ENCODE measurements at regions not wholly inside any gene's neighbourhood (a gene's known extent, or its start where the extent isn't known, plus 50 kb on each side); places are given as distances from the start of the nearest gene placed in this dataset.

- no peak overlapping the region for H3K4me3 Mint-ChIP-seq
- Histone ChIP-seq H3K36me3 (no peaks in the 10 kb centered on the region), H3K4me1 (no peaks in the 10 kb centered on the region), H3K79me2 (ENCODE audit: low read depth) (no peaks in the 10 kb centered on the region), H3K4me3 (no peak overlapping the region), H3K27me3 (no peaks in the 10 kb centered on the region), H3K27ac (no peak overlapping the region), H3K4me2 (no peak overlapping the region), H4K20me1 (ENCODE audit: low read depth) (no peaks in the 10 kb centered on the region), H3K9me3 (ENCODE audit: low read depth) (no peaks in the 10 kb centered on the region), H3F3A (ENCODE audit: low read depth) (no peaks in the 10 kb centered on the region), H3K9ac (no peak overlapping the region), H2AFZ (replicated peaks) (no peak overlapping the region)
- peaks cover 2% of the 10 kb centered on the region for H3K9me3 Mint-ChIP-seq
- DNase-seq (ENCODE audit: low spot score) = no peak
- H3K27me3 Mint-ChIP-seq (ENCODE audit: insufficient read depth, low read depth) = peaks cover 3% of the 10 kb centered on the region
- no peak overlapping the region for H3K27ac Mint-ChIP-seq
- H3K36me3 Mint-ChIP-seq = no peaks in the 10 kb centered on the region
- H3K4me1 Mint-ChIP-seq = no peaks in the 10 kb centered on the region
- TF ChIP-seq EZH2phosphoT487 (IDR thresholded peaks at IDR 0.05) (no peak), EZH2 (IDR thresholded peaks at IDR 0.05) (no peak)
- TF ChIP-seq, protein P1, sequence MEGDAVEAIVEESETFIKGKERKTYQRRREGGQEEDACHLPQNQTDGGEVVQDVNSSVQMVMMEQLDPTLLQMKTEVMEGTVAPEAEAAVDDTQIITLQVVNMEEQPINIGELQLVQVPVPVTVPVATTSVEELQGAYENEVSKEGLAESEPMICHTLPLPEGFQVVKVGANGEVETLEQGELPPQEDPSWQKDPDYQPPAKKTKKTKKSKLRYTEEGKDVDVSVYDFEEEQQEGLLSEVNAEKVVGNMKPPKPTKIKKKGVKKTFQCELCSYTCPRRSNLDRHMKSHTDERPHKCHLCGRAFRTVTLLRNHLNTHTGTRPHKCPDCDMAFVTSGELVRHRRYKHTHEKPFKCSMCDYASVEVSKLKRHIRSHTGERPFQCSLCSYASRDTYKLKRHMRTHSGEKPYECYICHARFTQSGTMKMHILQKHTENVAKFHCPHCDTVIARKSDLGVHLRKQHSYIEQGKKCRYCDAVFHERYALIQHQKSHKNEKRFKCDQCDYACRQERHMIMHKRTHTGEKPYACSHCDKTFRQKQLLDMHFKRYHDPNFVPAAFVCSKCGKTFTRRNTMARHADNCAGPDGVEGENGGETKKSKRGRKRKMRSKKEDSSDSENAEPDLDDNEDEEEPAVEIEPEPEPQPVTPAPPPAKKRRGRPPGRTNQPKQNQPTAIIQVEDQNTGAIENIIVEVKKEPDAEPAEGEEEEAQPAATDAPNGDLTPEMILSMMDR (IDR thresholded peaks at IDR 0.05) = no peak
Measured at GRCh38 chr20:60764328-60764727, 487.7 kb upstream of the CDH4 start.

DNA sequence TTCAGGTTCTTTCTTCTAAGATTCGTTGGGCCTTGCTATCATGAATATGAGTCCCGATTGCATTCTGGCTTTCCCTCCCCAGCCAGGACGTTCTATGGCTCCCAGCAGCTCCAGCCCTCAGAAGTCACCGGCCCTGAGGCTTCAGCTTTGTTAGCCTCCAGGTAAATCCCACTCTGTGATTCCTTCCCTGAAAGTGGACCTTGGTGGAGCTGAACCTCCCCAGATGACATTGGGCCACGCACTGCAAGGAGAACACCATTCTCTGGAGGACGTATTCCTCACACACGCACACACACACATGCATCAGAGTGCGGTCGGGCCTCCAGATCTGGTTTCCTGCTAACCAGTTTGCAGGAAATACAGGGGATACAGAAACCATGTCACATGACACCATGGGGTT lies 487.3 kb upstream of the CDH4 start:
- no peak overlapping the region for H3K4me3 ChIP-seq
- Mint-ChIP-seq H3K4me3 (no peak overlapping the region), H3K4me1 (no peaks in the 10 kb centered on the region), H3K36me3 (peaks cover 2% of the 10 kb centered on the region), H3K27ac (no peak overlapping the region), H3K27me3 (ENCODE audit: insufficient read depth, low read depth) (peaks cover 3% of the 10 kb centered on the region), H3K9me3 (peaks cover 6% of the 10 kb centered on the region)
- H3K4me1 ChIP-seq = no peaks in the 10 kb centered on the region
- H3K79me2 ChIP-seq (ENCODE audit: low read depth) = no peaks in the 10 kb centered on the region
- no peak for TF ChIP-seq EZH2 (IDR thresholded peaks at IDR 0.05)
- TF ChIP-seq, protein P1 (IDR thresholded peaks at IDR 0.05) = no peak
- no peak for TF ChIP-seq EZH2phosphoT487 (IDR thresholded peaks at IDR 0.05)
- H3K27me3 ChIP-seq = no peaks in the 10 kb centered on the region
- no peak overlapping the region for H2AFZ ChIP-seq (replicated peaks)
- DNase-seq (ENCODE audit: low spot score) = no peak
- no peak overlapping the region for H3K27ac ChIP-seq
- H3K4me2 ChIP-seq = no peak overlapping the region
- H4K20me1 ChIP-seq (ENCODE audit: low read depth) = no peaks in the 10 kb centered on the region
- H3F3A ChIP-seq (ENCODE audit: low read depth) = no peaks in the 10 kb centered on the region
- no peak overlapping the region for H3K9ac ChIP-seq
- H3K9me3 ChIP-seq (ENCODE audit: low read depth) = no peaks in the 10 kb centered on the region
- H3K36me3 ChIP-seq = no peaks in the 10 kb centered on the region

GRCh38 chr20:60765821-60766403 lies 486.1 kb upstream of the CDH4 start:
- DNase-seq (ENCODE audit: low spot score) = no peak
- Mint-ChIP-seq H3K9me3 (peaks cover 6% of the 10 kb centered on the region), H3K4me3 (no peak overlapping the region), H3K4me1 (no peaks in the 10 kb centered on the region), H3K36me3 (peaks cover 2% of the 10 kb centered on the region), H3K27me3 (ENCODE audit: insufficient read depth, low read depth) (peaks cover 3% of the 10 kb centered on the region), H3K27ac (no peak overlapping the region)
- no peak overlapping the region for H3K4me3 ChIP-seq
- no peaks in the 10 kb centered on the region for H3F3A ChIP-seq (ENCODE audit: low read depth)
- H3K27me3 ChIP-seq = no peaks in the 10 kb centered on the region
- H4K20me1 ChIP-seq (ENCODE audit: low read depth) = no peaks in the 10 kb centered on the region
- TF ChIP-seq, protein P1 (IDR thresholded peaks at IDR 0.05) = no peak
- no peak for TF ChIP-seq EZH2 (IDR thresholded peaks at IDR 0.05)
- no peak for TF ChIP-seq EZH2phosphoT487 (IDR thresholded peaks at IDR 0.05)
- no peaks in the 10 kb centered on the region for H3K4me1 ChIP-seq
- no peak overlapping the region for H3K4me2 ChIP-seq
- H3K79me2 ChIP-seq (ENCODE audit: low read depth) = no peaks in the 10 kb centered on the region
- no peaks in the 10 kb centered on the region for H3K9me3 ChIP-seq (ENCODE audit: low read depth)
- no peak overlapping the region for H2AFZ ChIP-seq (replicated peaks)
- H3K9ac ChIP-seq = no peak overlapping the region
- no peak overlapping the region for H3K27ac ChIP-seq
- no peaks in the 10 kb centered on the region for H3K36me3 ChIP-seq
